Inferior parietal cortex (tissue), 1 donor: ENCODE measurements at regions not wholly inside any gene's neighbourhood (a gene's known extent, or its start where the extent isn't known, plus 50 kb on each side); places are given as distances from the start of the nearest gene placed in this dataset.

Experiments
- DNase-seq: peaks from one replicate; pipeline ENCODE4 v3.0.0-alpha.2; 2016; ENCODE audit errors: extremely low spot score

GRCh38 chr12:46910830-46911229 lies 85.0 kb upstream of the SLC38A4 start:
- DNase-seq: no peak

DNA sequence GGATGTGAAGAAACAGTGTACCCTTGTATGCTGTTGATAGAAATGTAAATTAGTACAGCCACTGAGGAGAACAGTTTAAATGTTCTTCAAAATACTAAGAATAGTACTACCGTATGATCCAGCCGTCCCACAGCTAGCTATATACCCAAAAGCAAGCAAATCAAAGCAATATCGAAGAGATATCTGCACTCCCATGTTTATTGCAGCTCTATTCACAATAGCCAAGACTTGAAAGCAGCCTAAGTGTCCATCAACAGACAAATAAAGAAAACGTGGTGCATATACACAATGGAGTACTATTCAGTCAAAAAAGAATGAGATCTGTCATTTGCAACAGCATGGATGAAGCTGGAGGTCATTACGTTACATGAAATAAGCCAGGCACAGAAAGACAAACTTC lies 88.5 kb upstream of the SLC38A4 start:
- no peak for DNase-seq

GRCh38 chr12:46915082-46915481 lies 89.3 kb upstream of the SLC38A4 start:
- DNase-seq: no peak

DNA sequence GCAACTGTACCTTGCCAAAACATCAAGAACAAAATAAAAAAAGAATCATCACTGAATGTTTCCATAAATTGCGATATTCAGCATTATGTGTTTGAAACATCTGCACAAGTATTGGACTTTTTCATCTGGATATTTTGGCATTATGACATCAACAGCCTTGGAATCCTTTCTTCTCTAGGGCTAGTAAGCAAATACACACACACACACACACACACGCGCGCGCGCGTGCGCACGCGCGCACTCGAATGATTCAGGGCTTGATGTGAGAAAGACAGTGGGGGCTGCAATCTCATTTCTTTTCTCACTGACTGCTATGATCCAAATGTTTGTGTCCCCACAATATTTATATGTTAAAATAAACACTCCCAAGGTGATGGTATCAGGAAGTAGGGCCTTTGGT lies 90.0 kb upstream of the SLC38A4 start:
- DNase-seq: no peak

- DNase-seq: no peak
These were observed 91.1 kb upstream of the SLC38A4 start for GRCh38 chr12:46916796-46917419.

DNA sequence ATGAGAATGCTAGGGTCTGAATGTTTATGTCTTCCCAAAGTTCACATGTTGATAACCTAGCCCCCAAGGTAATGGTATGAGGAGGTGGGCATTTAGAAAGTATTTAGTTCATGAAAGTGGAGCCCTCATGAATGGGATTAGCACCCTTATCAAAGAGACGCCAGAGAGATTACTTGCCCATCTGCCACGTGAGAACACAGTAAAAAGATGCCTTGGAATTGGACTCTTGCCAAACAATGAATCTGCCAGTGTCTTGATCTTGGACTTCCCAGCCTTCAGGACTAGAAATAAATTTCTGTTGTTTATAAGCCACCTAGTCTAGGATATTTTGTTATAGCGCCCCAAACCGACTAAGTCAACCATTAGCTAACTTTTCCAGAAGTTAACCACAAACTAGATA lies 92.0 kb upstream of the SLC38A4 start:
- no peak for DNase-seq

- no peak for DNase-seq
These were observed 92.8 kb upstream of the SLC38A4 start for GRCh38 chr12:46918631-46919030.

GRCh38 chr12:46919666-46920400 lies 94.0 kb upstream of the SLC38A4 start:
- DNase-seq: no peak

GRCh38 chr12:46920499-46920898 lies 94.7 kb upstream of the SLC38A4 start:
- DNase-seq: no peak

- DNase-seq: no peak
These were observed 95.4 kb upstream of the SLC38A4 start for GRCh38 chr12:46921048-46921763.

DNA sequence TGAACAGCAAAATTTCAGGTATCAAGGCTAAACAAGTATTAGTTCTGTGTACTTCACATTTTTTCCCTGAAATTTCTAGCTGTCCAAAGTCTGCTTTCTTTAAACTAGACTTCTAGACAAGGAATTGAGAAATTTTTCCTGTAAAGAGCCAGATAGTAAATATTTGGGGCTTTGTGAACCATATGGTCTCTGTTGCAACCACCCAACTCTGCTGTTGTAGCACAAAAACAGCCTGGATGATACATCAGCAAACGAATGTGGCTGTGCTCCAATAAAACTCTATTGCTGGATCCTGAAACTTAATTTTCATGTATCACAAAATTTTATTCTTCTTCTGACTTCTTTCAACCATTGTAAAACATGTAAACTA lies 96.0 kb upstream of the SLC38A4 start:
- DNase-seq: no peak

- no peak for DNase-seq
These were observed 100.7 kb upstream of the SLC38A4 start for GRCh38 chr12:46926526-46926925.

GRCh38 chr12:46930101-46930500 lies 104.3 kb upstream of the SLC38A4 start:
- DNase-seq: no peak

GRCh38 chr12:46933947-46934346 lies 108.2 kb upstream of the SLC38A4 start:
- DNase-seq: peak; percentile 59

GRCh38 chr12:46934374-46935111 lies 108.7 kb upstream of the SLC38A4 start:
- DNase-seq: no peak

GRCh38 chr12:46935271-46935847 lies 109.6 kb upstream of the SLC38A4 start:
- DNase-seq: no peak

DNA sequence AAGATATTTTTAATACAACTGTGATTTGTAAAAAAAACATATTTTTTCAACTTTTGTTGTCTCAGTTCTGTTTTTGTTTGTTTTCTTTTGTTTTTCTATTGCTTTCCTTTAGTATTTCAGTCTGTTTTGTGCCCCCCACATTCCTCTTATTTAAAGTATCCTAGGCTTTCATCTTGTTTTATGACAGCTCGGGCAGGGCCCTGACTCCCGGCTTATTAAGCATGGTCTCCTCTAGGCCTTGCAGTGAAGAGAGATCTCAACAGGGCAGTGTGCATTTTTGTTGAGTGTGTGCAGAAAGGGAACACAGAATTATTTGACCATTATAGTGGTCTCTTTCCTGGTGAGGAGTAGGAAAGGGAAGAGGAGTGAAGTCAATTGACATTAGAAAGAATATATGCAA lies 110.2 kb upstream of the SLC38A4 start:
- no peak for DNase-seq

DNA sequence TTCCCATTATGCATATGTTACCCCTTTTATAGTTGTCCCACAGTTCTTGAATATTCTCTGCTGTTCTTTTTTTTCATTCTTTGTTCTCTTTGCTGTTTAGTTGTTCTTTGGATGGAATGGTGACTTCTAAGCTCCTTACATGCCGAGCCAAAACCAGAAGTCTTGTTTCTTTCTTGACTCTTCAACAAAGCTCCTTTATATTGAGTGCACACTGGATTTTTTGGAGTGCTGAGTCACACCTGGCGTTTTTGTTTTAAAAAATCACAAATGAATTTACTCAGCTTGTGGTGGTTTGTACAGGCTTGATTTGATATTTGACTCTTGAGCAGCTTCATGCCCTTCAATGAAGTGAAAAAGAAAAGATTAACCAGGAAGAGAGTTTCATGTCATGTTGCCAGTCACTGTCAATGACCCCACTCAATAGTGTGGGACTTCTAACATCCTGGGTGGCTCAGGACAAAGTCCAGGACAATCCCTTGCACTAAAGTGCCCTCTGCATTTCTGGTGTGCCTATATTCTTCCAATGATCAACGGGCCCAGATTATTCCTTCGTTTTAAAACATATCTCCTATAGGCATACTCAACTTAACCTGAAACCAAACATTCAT lies 112.4 kb upstream of the SLC38A4 start:
- no peak for DNase-seq

DNA sequence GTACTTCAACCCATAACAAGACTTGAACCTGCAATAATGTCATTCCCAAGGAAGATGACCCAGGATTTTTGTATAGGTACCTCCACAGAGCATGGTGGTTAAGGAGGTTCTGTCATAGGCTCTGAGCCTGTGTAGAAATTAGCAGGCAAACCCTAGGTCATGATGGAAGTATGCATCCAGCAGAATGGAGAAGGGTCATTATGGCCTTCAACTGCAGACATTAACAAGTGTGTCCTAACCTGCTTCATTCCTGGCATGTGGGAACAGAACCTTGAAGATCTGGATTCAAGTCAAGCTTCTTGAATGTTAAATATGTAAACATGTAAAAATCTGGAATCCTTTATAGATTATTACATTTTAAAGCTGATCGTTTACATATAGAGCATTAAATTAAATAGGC lies 116.2 kb upstream of the SLC38A4 start:
- no peak for DNase-seq

DNA sequence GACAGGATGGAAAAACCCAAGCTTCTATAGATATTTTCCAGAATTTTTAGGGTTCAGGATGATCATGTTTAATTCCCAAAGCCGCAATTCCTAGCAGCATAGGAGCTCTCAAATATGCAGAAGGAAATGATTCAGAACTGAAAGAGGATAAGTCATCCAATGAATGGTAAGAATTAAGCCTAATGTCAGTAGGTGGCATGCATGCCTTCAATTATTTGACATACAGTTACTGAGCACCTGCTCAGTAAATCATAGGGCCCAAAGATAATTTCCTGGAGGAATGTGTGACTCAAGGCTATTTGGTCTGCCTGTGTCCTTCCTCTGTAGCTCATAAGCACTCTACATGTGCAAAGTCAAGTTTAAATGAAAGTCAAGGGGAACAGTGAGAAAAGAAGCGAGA lies 116.8 kb upstream of the SLC38A4 start:
- no peak for DNase-seq

DNA sequence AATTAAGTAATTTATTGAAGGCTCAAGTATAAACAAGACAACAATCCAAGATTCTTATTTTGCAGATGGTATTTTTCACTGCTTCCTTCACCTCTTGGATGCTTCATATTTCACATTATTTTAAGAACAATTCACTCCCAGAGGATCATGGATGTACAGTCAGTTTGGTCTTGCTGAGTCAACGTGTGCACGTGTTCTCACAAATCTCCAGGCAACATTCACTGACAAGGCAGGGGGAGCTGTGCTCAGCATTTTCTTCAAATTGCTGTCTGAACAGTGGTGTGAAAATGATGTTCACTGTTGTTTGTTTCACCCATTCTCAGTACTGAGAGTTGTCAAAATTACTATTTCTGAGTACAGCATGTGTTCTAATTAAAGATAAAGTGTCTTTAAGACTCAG lies 118.3 kb upstream of the SLC38A4 start:
- DNase-seq: no peak

DNA sequence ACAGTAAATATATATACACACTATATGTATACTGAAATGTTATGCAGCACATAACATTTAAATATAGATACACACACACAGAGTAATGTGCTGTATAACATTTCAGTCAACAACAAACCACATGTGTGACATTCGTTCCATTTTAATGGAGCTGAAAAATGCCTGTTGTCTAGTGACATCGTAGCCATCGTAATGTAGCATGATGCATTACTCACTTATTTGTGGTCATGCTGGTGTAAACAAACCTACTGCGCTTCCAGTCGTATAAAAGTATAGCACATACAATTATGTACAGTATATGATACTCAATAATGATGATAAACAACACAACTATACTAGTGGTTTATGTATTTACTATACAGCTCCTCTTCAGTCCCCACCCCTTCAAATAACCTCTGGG lies 119.0 kb upstream of the SLC38A4 start:
- no peak for DNase-seq
